GM23338 (cell line): ENCODE measurements at regions not wholly inside any gene's neighbourhood (a gene's known extent, or its start where the extent isn't known, plus 50 kb on each side); places are given as distances from the start of the nearest gene placed in this dataset.
A peak's percentile ranks its signal among the peaks of the same experiment; 100 is the strongest.

ENCODE experiments used
- ATAC-seq: fragments of 200-7000 bp; cut with Tn5 transposase; 3 replicates; pipeline ENCODE4 v1.9.1; 2020
- DNase-seq: peaks from one replicate; pipeline ENCODE4 v3.0.0-alpha.2; 2015; ENCODE audit warnings: low spot score
- H2AFZ ChIP-seq: fragments of 200-600 bp; sonication (generic); 2 replicates; pipeline ENCODE4 v1.8.0; 2016; ENCODE audit warnings: antibody characterized with exemption, mild to moderate bottlenecking, moderate library complexity
- H3F3A ChIP-seq: fragments of 200-600 bp; sonication (generic); replicated peaks from 2 replicates; pipeline ENCODE4 v1.8.0; 2017; ENCODE audit warnings: antibody characterized with exemption, mixed run types, low read depth
- H3K27ac ChIP-seq: fragments of 200-600 bp; sonication (generic); 2 replicates; pipeline ENCODE4 v1.6.1; 2016; ENCODE audit warnings: low read depth
- H3K27me3 ChIP-seq: fragments of 200-600 bp; sonication (generic); 2 replicates; pipeline ENCODE4 v1.8.0; 2016; ENCODE audit warnings: mild to moderate bottlenecking, mixed run types, moderate library complexity; ENCODE audit not compliant: insufficient read depth
- H3K36me3 ChIP-seq: fragments of 200-600 bp; sonication (generic); 2 replicates; pipeline ENCODE4 v1.8.0; 2016; ENCODE audit warnings: mild to moderate bottlenecking; ENCODE audit not compliant: insufficient read depth
- H3K4me1 ChIP-seq: fragments of 200-600 bp; sonication (generic); 2 replicates; pipeline ENCODE4 v1.8.0; 2016; ENCODE audit warnings: mild to moderate bottlenecking, moderate library complexity; ENCODE audit not compliant: insufficient read depth
- H3K4me2 ChIP-seq: fragments of 200-600 bp; sonication (generic); 2 replicates; pipeline ENCODE4 v1.7.1; 2017; ENCODE audit warnings: mixed run types
- H3K4me3 ChIP-seq: fragments of 200-600 bp; sonication (generic); 2 replicates; pipeline ENCODE4 v1.6.1; 2016; ENCODE audit warnings: mixed run types
- H3K79me2 ChIP-seq: fragments of 200-600 bp; sonication (generic); replicated peaks from 2 replicates; pipeline ENCODE4 v1.8.0; 2017; ENCODE audit warnings: mild to moderate bottlenecking; ENCODE audit not compliant: insufficient read depth
- H3K9me2 ChIP-seq: fragments of 200-600 bp; sonication (generic); 2 replicates; pipeline ENCODE4 v1.8.0; 2017; ENCODE audit not compliant: insufficient read depth
- H4K20me1 ChIP-seq: fragments of 200-600 bp; sonication (generic); replicated peaks from 2 replicates; pipeline ENCODE4 v1.8.0; 2017; ENCODE audit warnings: mild to moderate bottlenecking; ENCODE audit not compliant: insufficient read depth
- H3K27ac Mint-ChIP-seq: 2 replicates; pipeline ENCODE4 v1.8.0; 2020; ENCODE audit warnings: inconsistent platforms, mild to moderate bottlenecking, moderate library complexity, mixed read lengths
- H3K27me3 Mint-ChIP-seq: 3 replicates; pipeline ENCODE4 v1.8.0; 2022; ENCODE audit warnings: low read depth, mild to moderate bottlenecking, moderate library complexity, mixed read lengths, inconsistent platforms; ENCODE audit not compliant: insufficient read depth, poor library complexity
- H3K36me3 Mint-ChIP-seq: 3 replicates; pipeline ENCODE4 v1.8.0; 2021; ENCODE audit warnings: low read depth, mild to moderate bottlenecking, inconsistent platforms, moderate library complexity, mixed read lengths
- H3K4me1 Mint-ChIP-seq: 3 replicates; pipeline ENCODE4 v1.8.0; 2020; ENCODE audit warnings: mild to moderate bottlenecking, inconsistent platforms, mixed read lengths
- H3K4me3 Mint-ChIP-seq: 3 replicates; pipeline ENCODE4 v1.8.0; 2021; ENCODE audit warnings: moderate library complexity, mild to moderate bottlenecking, inconsistent platforms, mixed read lengths
- H3K9me3 Mint-ChIP-seq: 3 replicates; pipeline ENCODE4 v1.8.0; 2020; ENCODE audit warnings: moderate library complexity, mild to moderate bottlenecking, inconsistent platforms, mixed read lengths
- CREB1 ChIP-seq: fragments of 250-450 bp; sonication (Bioruptor Pico); IDR thresholded peaks from 2 replicates; pipeline ENCODE4 v1.5.0; 2020; ENCODE audit warnings: low read depth, mild to moderate bottlenecking, moderate library complexity
- EZH2 ChIP-seq: fragments of 200-600 bp; sonication (generic); IDR thresholded peaks from one replicate; pipeline ENCODE4 v1.8.0; 2017; ENCODE audit warnings: antibody characterized with exemption, mild to moderate bottlenecking, low read depth; ENCODE audit not compliant: unreplicated experiment
- EZH2phosphoT487 ChIP-seq: fragments of 200-600 bp; sonication (generic); IDR thresholded peaks from one replicate; pipeline ENCODE4 v1.8.1; 2018; ENCODE audit warnings: antibody characterized with exemption; ENCODE audit not compliant: unreplicated experiment
- JUNB ChIP-seq: IDR thresholded peaks from one replicate; pipeline ENCODE4 v1.6.1; 2016; ENCODE audit warnings: antibody characterized with exemption; ENCODE audit not compliant: unreplicated experiment
- NANOG ChIP-seq: IDR thresholded peaks from 2 replicates; pipeline ENCODE4 v1.6.1; 2016; ENCODE audit warnings: antibody characterized with exemption, borderline replicate concordance
- REST ChIP-seq: IDR thresholded peaks from one replicate; pipeline ENCODE4 v1.6.1; 2018; ENCODE audit warnings: antibody characterized with exemption; ENCODE audit not compliant: unreplicated experiment
- STAT1 ChIP-seq: IDR thresholded peaks from one replicate; pipeline ENCODE4 v1.6.1; 2016; ENCODE audit warnings: antibody characterized with exemption; ENCODE audit not compliant: unreplicated experiment
- ZNF114 ChIP-seq: fragments of 250-450 bp; sonication (Bioruptor Pico); IDR thresholded peaks from 2 replicates; pipeline ENCODE4 v1.5.0; 2020; ENCODE audit warnings: mild to moderate bottlenecking, moderate library complexity
- ZNF331 ChIP-seq: fragments of 250-450 bp; sonication (Bioruptor Pico); IDR thresholded peaks from 2 replicates; pipeline ENCODE4 v1.5.0; 2020; ENCODE audit warnings: low read depth, mild to moderate bottlenecking, moderate library complexity
- TF ChIP-seq, protein P1 (sequence below): fragments of 250-450 bp; sonication (Bioruptor Pico); IDR thresholded peaks from 2 replicates; pipeline ENCODE4 v1.5.0; 2020; ENCODE audit warnings: mild to moderate bottlenecking, moderate library complexity
- TF ChIP-seq, protein P2 (sequence below), 2 experiments: fragments of 200-600 bp in 1 of 2; sonication (generic) in 1 of 2; conservative IDR thresholded peaks; 2 replicates each; pipeline versions ENCODE4 v1.5.1 to v1.6.1; 2016 to 2017; ENCODE audit warnings: antibody characterized with exemption in 2 of 2, low read depth in 2 of 2, mild to moderate bottlenecking in 2 of 2, moderate library complexity in 1 of 2

GRCh38 chr5:61732369-61732768, 400.3 kb downstream of the ZSWIM6 start:
- no peaks in the 10 kb centered on the region for H3K79me2 ChIP-seq
- ATAC-seq (peak; percentile 83), DNase-seq (peak; percentile 53)
- no peaks in the 10 kb centered on the region for H3F3A ChIP-seq
- peak overlapping the region; percentile 98 for H2AFZ ChIP-seq
- Mint-ChIP-seq H3K27me3 (peaks cover 11% of the 10 kb centered on the region), H3K36me3 (no peaks in the 10 kb centered on the region), H3K4me1 (peaks cover 48% of the 10 kb centered on the region), H3K9me3 (no peaks in the 10 kb centered on the region), H3K4me3 (peak overlapping the region; percentile 28; the same call in 1 of the 3 replicates), H3K27ac (no peak overlapping the region)
- no peaks in the 10 kb centered on the region for H3K36me3 ChIP-seq
- H3K4me1 ChIP-seq: peaks cover 62% of the 10 kb centered on the region
- H4K20me1 ChIP-seq: no peaks in the 10 kb centered on the region
- H3K4me2 ChIP-seq: peak overlapping the region; percentile 84
- no peak overlapping the region for H3K27ac ChIP-seq
- no peaks in the 10 kb centered on the region for H3K9me2 ChIP-seq
- TF ChIP-seq EZH2phosphoT487 (no peak), STAT1 (no peak)
- H3K4me3 ChIP-seq: peak overlapping the region; percentile 48
- H3K27me3 ChIP-seq: no peaks in the 10 kb centered on the region

DNA sequence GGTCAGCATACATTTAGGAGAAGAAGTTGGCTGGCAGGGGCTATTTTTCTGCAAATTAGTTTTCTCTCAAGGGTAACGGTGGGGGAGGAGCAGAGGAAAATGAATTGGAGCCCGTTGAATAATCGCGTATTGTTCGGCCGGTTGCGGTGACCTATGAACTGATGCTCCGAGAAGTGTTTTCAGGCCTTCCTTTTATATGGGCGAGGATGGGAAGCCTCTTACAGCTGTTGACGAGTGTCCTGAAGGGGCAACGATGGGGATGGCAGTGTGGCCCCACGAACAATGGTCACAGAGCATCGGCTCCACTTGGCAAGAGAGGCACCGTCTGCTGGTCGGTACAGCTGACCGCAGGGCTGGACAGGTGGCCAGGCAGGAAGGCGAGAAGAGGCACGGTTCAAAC, 400.7 kb downstream of the ZSWIM6 start:
- peaks cover 62% of the 10 kb centered on the region for H3K4me1 ChIP-seq
- peak overlapping the region; percentile 98 for H2AFZ ChIP-seq
- H3K79me2 ChIP-seq: no peaks in the 10 kb centered on the region
- ATAC-seq: peak; percentile 16; the same call in 1 of the 3 replicates
- no peaks in the 10 kb centered on the region for H3K36me3 Mint-ChIP-seq
- H3K27me3 Mint-ChIP-seq: peaks cover 11% of the 10 kb centered on the region
- no peaks in the 10 kb centered on the region for H3K9me2 ChIP-seq
- H3K4me3 ChIP-seq: peak overlapping the region; percentile 48
- no peaks in the 10 kb centered on the region for H3K36me3 ChIP-seq
- H3K4me1 Mint-ChIP-seq: peaks cover 49% of the 10 kb centered on the region
- no peaks in the 10 kb centered on the region for H3K27me3 ChIP-seq
- no peak overlapping the region for H3K27ac Mint-ChIP-seq
- H3K27ac ChIP-seq: no peak overlapping the region
- H3K4me2 ChIP-seq: peak overlapping the region; percentile 84
- DNase-seq: peak; percentile 27
- H3F3A ChIP-seq: no peaks in the 10 kb centered on the region
- peak overlapping the region; percentile 28; the same call in 1 of the 3 replicates for H3K4me3 Mint-ChIP-seq
- no peaks in the 10 kb centered on the region for H4K20me1 ChIP-seq
- no peaks in the 10 kb centered on the region for H3K9me3 Mint-ChIP-seq
- TF ChIP-seq NANOG (no peak), REST (no peak), EZH2 (no peak), JUNB (no peak), ZNF114 (CRISPR knock-in tag) (no peak), CREB1 (CRISPR knock-in tag) (no peak), ZNF331 (CRISPR knock-in tag) (no peak), EZH2phosphoT487 (no peak)
- TF ChIP-seq, protein P1, sequence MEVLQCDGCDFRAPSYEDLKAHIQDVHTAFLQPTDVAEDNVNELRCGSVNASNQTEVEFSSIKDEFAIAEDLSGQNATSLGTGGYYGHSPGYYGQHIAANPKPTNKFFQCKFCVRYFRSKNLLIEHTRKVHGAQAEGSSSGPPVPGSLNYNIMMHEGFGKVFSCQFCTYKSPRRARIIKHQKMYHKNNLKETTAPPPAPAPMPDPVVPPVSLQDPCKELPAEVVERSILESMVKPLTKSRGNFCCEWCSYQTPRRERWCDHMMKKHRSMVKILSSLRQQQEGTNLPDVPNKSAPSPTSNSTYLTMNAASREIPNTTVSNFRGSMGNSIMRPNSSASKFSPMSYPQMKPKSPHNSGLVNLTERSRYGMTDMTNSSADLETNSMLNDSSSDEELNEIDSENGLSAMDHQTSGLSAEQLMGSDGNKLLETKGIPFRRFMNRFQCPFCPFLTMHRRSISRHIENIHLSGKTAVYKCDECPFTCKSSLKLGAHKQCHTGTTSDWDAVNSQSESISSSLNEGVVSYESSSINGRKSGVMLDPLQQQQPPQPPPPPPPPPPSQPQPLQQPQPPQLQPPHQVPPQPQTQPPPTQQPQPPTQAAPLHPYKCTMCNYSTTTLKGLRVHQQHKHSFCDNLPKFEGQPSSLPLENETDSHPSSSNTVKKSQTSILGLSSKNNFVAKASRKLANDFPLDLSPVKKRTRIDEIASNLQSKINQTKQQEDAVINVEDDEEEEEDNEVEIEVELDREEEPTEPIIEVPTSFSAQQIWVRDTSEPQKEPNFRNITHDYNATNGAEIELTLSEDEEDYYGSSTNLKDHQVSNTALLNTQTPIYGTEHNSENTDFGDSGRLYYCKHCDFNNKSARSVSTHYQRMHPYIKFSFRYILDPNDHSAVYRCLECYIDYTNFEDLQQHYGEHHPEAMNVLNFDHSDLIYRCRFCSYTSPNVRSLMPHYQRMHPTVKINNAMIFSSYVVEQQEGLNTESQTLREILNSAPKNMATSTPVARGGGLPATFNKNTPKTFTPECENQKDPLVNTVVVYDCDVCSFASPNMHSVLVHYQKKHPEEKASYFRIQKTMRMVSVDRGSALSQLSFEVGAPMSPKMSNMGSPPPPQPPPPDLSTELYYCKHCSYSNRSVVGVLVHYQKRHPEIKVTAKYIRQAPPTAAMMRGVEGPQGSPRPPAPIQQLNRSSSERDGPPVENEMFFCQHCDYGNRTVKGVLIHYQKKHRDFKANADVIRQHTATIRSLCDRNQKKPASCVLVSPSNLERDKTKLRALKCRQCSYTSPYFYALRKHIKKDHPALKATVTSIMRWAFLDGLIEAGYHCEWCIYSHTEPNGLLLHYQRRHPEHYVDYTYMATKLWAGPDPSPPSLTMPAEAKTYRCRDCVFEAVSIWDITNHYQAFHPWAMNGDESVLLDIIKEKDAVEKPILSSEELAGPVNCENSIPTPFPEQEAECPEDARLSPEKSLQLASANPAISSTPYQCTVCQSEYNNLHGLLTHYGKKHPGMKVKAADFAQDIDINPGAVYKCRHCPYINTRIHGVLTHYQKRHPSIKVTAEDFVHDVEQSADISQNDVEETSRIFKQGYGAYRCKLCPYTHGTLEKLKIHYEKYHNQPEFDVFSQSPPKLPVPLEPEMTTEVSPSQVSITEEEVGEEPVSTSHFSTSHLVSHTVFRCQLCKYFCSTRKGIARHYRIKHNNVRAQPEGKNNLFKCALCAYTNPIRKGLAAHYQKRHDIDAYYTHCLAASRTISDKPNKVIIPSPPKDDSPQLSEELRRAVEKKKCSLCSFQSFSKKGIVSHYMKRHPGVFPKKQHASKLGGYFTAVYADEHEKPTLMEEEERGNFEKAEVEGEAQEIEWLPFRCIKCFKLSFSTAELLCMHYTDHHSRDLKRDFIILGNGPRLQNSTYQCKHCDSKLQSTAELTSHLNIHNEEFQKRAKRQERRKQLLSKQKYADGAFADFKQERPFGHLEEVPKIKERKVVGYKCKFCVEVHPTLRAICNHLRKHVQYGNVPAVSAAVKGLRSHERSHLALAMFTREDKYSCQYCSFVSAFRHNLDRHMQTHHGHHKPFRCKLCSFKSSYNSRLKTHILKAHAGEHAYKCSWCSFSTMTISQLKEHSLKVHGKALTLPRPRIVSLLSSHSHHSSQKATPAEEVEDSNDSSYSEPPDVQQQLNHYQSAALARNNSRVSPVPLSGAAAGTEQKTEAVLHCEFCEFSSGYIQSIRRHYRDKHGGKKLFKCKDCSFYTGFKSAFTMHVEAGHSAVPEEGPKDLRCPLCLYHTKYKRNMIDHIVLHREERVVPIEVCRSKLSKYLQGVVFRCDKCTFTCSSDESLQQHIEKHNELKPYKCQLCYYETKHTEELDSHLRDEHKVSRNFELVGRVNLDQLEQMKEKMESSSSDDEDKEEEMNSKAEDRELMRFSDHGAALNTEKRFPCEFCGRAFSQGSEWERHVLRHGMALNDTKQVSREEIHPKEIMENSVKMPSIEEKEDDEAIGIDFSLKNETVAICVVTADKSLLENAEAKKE (CRISPR knock-in tag): no peak
- TF ChIP-seq, protein P2, sequence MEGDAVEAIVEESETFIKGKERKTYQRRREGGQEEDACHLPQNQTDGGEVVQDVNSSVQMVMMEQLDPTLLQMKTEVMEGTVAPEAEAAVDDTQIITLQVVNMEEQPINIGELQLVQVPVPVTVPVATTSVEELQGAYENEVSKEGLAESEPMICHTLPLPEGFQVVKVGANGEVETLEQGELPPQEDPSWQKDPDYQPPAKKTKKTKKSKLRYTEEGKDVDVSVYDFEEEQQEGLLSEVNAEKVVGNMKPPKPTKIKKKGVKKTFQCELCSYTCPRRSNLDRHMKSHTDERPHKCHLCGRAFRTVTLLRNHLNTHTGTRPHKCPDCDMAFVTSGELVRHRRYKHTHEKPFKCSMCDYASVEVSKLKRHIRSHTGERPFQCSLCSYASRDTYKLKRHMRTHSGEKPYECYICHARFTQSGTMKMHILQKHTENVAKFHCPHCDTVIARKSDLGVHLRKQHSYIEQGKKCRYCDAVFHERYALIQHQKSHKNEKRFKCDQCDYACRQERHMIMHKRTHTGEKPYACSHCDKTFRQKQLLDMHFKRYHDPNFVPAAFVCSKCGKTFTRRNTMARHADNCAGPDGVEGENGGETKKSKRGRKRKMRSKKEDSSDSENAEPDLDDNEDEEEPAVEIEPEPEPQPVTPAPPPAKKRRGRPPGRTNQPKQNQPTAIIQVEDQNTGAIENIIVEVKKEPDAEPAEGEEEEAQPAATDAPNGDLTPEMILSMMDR (conservative IDR thresholded peaks at IDR 0.05; ENCODE audit: low read depth in 2 of 2): no peak
